ENCODE measurements at regions not wholly inside any gene's neighbourhood (a gene's known extent, or its start where the extent isn't known, plus 50 kb on each side); places are given as distances from the start of the nearest gene placed in this dataset.

- no peaks in the 10 kb centered on the region; a peak in 1 of 4 replicates for H3K4me1 ChIP-seq (ENCODE audit: control insufficient read depth in 1 of 2, insufficient read depth in 2 of 2, low read depth in 1 of 2, low read length in 1 of 2)
- TF ChIP-seq ELF1 (IDR thresholded peaks at IDR 0.05), result no peak
- no peak for TF ChIP-seq ZBTB33 (IDR thresholded peaks at IDR 0.05; ENCODE audit: borderline replicate concordance, low read depth)
- no peak for TF ChIP-seq TAF1 (IDR thresholded peaks at IDR 0.05; ENCODE audit: borderline replicate concordance, low read depth, low read length)
- TF ChIP-seq, protein P1, sequence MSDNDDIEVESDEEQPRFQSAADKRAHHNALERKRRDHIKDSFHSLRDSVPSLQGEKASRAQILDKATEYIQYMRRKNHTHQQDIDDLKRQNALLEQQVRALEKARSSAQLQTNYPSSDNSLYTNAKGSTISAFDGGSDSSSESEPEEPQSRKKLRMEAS (IDR thresholded peaks at IDR 0.05; ENCODE audit: low read depth), result no peak
- TF ChIP-seq SIN3A (IDR thresholded peaks at IDR 0.05; ENCODE audit: borderline replicate concordance, low read depth, low read length), result no peak
- TF ChIP-seq NRF1 (IDR thresholded peaks at IDR 0.05; ENCODE audit: low read depth, low read length), result no peak
- TF ChIP-seq NFIC (IDR thresholded peaks at IDR 0.05; ENCODE audit: borderline replicate concordance), result no peak
- TF ChIP-seq USF1 (IDR thresholded peaks at IDR 0.05; ENCODE audit: borderline replicate concordance, low read depth), result no peak
- TF ChIP-seq RFX5 (IDR thresholded peaks at IDR 0.05; ENCODE audit: low read length), result no peak
- no peak for TF ChIP-seq RAD21 (IDR thresholded peaks at IDR 0.05; ENCODE audit: low read length)
- TF ChIP-seq, protein P2, sequence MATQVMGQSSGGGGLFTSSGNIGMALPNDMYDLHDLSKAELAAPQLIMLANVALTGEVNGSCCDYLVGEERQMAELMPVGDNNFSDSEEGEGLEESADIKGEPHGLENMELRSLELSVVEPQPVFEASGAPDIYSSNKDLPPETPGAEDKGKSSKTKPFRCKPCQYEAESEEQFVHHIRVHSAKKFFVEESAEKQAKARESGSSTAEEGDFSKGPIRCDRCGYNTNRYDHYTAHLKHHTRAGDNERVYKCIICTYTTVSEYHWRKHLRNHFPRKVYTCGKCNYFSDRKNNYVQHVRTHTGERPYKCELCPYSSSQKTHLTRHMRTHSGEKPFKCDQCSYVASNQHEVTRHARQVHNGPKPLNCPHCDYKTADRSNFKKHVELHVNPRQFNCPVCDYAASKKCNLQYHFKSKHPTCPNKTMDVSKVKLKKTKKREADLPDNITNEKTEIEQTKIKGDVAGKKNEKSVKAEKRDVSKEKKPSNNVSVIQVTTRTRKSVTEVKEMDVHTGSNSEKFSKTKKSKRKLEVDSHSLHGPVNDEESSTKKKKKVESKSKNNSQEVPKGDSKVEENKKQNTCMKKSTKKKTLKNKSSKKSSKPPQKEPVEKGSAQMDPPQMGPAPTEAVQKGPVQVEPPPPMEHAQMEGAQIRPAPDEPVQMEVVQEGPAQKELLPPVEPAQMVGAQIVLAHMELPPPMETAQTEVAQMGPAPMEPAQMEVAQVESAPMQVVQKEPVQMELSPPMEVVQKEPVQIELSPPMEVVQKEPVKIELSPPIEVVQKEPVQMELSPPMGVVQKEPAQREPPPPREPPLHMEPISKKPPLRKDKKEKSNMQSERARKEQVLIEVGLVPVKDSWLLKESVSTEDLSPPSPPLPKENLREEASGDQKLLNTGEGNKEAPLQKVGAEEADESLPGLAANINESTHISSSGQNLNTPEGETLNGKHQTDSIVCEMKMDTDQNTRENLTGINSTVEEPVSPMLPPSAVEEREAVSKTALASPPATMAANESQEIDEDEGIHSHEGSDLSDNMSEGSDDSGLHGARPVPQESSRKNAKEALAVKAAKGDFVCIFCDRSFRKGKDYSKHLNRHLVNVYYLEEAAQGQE (IDR thresholded peaks at IDR 0.05; ENCODE audit: low read depth, low read length), result no peak
- TF ChIP-seq FOXJ3 (CRISPR knock-in tag; IDR thresholded peaks at IDR 0.05), result no peak
- no peak for TF ChIP-seq FOXM1 (IDR thresholded peaks at IDR 0.05; ENCODE audit: low read depth)
- no peak for TF ChIP-seq TEAD4 (IDR thresholded peaks at IDR 0.05; ENCODE audit: borderline replicate concordance, insufficient read depth)
- no peaks in the 10 kb centered on the region for H3K27me3 ChIP-seq (ENCODE audit: insufficient read depth)
- H3K36me3 ChIP-seq (replicated peaks in 1 of 2; ENCODE audit: control insufficient read depth in 1 of 2, insufficient read depth in 2 of 2, low read length in 1 of 2), result no peaks in the 10 kb centered on the region
- no peak overlapping the region for H3K9ac ChIP-seq
- H3K27ac ChIP-seq (ENCODE audit: low read depth in 2 of 2, low read length in 1 of 2), result no peak overlapping the region
- no peak for DNase-seq
- ChIA-PET CTCF (interaction anchor here (1.1 kb wide), 1 partner anchor 39 kb away, joined by 3 read pairs; no protein-coding TSS in a partner anchor), POLR2A (no interaction called here)
- H3K79me2 ChIP-seq (ENCODE audit: insufficient read depth), result no peaks in the 10 kb centered on the region
- WGBS (ENCODE audit: low lambda C conversion rate), result 21% methylated on average over 3 of the region's 6 CpGs
- H4K20me1 ChIP-seq (ENCODE audit: insufficient read depth), result no peaks in the 10 kb centered on the region
- no peaks in the 10 kb centered on the region for H3F3A ChIP-seq (replicated peaks; ENCODE audit: insufficient read depth)
- no peaks in the 10 kb centered on the region for H3K9me2 ChIP-seq
- no peak overlapping the region for H2AFZ ChIP-seq (ENCODE audit: low read depth)
- H3K4me3 ChIP-seq (ENCODE audit: low read depth in 2 of 2, low read length in 1 of 2), result no peak overlapping the region
- no peaks in the 10 kb centered on the region; the same call in 1 of the 2 replicates for H3K9me3 ChIP-seq
- H3K4me2 ChIP-seq, result no peak overlapping the region
These were observed 342.6 kb upstream of the CCDC196 start for GRCh38 chr14:66143387-66144112.

All from SK-N-SH (cell line).